ENCODE measurements at regions not wholly inside any gene's neighbourhood (a gene's known extent, or its start where the extent isn't known, plus 50 kb on each side); places are given as distances from the start of the nearest gene placed in this dataset.

DNA sequence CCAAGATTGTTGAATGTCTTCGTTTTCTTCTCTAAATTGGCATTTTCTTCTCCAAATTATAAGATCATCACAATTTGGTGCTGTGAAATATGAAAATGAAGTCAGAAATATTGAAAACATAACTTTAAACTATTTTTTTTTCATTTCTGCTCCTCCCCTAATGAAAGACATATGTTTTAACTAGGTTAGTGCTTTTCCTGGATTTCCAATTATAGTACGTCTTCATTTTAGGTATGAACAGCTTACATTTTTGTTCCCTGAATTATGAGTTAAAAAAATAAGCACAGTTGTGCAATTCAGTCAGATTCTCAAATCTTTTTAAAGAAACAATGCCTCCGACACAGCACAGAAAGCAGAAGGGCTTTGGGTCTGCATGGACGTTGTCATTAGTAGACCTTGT lies 83.5 kb upstream of the CFAP20DC start:
- DNase-seq, result no peak

DNA sequence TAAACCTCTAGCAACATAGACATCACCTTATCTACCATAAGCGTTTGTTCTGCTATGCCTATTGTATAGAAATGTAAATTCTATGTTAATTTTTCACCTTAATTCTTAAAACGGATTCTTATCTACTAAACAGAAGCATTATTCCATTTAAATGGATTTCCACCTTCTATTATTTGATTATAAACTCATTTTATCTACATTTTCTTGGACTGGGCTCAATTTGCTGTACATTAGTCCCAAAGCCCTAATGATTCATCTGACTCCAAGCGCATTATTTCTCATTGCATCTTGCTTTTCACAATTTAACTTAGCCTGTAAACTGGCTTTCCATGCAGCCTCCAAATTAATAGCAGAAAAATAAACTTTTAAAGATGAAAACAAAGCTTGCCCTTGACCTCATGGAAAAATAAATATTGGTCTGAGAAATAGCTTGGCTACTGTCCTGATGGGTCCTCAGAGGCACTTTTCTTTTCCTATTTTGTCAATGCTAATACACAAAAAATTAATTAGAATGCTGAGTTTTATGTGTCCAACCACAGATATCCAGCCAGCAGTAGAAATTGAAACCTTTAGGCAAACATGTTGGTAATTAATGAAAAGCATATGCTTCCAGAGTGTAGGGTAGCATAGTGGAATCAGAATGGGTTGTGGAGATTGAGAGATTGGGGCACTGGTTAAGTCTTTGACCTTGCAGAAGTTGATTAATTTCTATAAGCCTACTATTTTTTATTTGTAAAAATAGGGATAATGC lies 81.4 kb upstream of the CFAP20DC start:
- no peak for DNase-seq

DNA sequence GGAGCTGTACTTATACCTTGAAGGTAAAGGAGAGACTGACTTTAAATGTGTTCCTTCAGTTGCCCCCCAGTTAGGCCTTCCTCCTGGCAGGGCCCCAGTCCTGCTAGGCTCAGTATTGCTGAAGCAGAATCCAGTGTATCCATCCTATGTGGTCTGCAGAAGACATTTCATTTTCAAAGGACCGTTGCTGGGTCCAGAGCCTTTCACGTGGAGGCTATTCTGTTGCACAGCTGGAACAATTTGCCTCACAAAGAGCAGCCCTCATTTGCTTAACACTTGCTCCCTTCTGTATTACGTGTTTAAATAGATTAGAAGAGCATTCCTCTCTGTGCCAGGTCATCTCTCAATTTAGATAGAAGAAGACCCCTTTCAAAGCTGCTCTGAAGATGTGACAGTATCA lies 78.9 kb upstream of the CFAP20DC start:
- DNase-seq, result no peak

DNA sequence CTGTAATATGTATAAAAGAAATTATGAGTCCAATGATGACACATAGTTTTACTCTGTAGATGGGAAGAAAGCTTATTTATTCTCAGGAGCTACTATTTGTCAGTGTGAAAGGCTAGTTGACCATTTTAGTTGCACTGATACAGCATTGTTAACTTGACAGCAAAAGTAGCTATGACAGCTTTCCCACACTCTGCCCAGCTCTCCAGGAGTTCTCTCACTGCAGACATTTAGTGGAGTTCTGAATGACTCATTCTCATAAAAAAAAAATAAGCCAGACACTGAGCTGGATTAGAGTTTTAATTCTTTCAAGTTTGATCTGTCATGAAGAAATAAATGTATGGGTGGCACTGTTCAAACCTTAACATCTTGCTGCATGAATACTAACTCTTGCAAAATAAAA lies 77.2 kb upstream of the CFAP20DC start:
- DNase-seq, result no peak

DNA sequence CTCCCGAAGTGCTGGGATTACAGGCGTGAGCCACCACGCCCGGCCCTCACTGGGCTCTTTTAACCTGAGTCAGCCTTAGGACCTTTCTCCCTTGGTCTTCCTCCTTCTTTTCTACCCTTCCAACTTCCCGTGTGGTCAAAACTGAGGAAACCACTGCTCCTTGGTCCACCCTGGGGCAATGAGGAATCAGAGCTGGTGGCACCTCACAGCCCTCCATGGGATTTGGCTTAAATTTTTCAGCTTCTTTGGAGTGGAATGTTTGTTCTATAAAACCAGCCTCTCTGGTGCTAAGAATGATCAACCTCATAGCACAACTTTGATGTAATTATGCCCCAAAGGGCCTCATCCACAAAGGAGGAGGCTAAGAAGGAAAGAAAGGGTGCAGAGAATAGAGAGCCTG lies 76.6 kb upstream of the CFAP20DC start:
- no peak for DNase-seq

DNA sequence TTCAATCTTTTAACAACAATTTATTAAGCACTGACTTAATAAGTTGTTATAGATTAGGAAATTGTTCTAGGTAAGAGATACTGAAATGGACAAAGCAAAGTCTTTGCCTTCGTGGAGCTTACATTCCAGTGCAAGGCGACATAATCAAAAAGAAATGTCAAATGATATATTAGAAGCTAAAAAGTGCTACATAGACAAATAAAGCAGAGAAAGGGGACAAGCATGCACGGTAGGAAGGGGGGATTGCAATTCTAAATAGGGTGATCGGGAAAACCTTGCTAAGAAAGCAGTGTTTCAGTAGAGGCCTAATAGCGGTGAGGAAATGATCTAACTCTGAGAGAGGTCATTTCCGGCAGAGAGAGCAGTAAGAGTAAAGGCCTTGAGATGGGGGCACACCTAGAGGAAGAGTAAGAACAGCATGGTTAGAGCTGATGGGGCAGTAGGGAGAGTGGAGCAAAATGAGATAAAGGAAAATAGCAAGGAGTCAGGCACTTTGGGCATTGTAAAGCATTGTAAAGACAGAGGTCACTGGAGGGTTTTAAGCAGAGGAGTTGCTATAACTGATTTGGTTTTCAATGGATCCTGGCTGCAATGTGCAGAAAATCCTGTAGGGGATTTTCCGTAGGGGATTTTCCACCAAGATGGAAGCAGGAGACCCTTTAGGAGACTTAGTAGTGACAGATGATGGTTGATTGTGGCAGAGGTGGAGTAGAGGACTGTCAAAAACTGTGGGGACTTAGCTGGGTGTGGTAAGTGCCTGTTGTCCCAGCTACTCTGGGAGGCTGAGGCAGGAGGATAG lies 71.7 kb upstream of the CFAP20DC start:
- no peak for DNase-seq

DNA sequence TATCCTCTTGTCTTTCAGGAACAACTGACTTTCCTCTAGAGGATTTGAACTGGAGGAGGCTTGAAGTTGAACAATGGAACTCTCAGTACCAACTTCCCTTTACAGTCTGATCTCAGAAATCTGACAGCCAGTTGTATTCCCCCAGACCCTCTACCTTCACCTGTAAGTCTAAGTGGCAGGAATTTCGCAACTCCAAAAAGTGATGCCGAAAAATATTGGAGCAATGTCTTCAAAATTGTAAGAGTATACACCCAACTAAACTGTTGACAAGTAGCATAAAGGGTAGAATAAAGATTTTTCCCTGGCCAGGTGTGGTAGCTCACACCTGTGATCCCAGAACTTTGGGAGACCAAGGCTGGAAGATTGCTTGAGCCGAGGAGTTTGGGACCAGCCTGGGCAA lies 69.1 kb upstream of the CFAP20DC start:
- DNase-seq, result no peak

DNA sequence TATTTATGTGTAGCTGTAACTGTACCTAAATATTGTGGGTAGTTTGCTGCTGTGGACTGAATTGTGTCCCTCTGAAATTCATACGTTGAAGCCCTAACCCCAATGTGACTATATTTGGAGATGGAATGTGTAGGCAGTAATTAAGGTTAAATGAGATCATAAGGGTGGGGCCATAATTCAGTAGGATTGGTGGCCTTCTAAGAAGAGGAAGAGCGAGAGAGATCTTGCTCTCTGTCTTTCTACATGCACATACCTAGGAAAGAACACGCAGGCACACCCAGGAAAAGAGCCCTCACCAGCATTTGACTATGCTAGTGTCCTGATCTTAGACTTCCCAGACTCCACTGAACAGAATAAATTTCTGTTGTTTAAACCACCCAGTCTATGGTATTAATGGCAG lies 67.6 kb upstream of the CFAP20DC start:
- DNase-seq, result no peak

DNA sequence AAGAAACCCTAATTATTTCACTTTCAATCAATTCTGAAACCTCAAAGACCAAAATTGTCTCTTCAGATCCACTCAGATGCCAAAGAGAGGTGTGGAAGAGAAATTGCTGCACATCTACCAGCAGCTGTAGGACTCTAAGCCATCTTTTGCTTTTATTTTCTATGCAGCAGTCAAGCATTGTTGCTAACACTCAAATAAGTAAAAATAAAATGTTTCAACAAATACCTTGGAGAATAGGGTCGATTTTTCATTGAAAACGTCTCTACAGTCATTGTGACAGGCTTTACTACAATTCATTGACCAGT lies 66.4 kb upstream of the CFAP20DC start:
- DNase-seq, result no peak

DNA sequence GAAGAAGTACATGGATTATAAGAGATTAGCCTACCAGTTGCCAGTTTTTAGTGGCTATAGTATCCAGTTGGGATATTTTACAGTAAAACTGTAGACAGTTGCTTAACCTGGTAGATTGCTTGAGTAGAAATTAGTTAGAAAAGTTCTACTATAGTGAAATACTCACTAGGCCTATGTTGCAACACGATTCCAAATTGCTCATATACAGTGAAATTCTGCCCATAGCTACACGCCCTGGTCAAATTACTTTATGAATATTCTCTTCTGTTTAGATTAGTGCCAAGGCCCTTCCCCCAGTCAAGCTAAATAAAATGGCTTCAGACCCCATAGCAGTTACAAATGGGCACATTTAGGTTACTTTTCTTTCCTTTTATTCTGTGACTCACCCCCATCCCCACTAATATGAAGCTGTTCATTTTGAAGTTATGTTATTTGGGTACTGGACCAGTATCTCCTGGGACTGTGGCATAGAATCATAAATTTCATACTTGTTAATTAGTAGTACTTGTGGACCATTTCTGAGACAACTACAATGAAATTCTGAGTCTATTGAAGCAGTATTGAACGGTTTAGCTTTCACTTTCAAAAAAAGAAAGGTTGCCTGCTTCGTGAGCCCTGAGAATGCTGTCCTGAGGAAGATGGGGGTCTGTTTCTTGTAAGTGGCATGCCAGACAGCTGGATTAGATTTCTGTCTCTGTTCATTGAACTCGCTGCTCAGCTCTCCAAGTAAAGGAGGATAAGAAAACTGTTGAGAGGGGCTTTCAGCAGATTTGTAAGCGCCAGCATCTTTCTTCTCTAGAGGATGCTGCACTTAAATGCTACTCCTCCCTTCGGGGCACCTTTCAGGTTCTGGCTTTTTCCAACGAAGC lies 65.8 kb upstream of the CFAP20DC start:
- no peak for DNase-seq

DNA sequence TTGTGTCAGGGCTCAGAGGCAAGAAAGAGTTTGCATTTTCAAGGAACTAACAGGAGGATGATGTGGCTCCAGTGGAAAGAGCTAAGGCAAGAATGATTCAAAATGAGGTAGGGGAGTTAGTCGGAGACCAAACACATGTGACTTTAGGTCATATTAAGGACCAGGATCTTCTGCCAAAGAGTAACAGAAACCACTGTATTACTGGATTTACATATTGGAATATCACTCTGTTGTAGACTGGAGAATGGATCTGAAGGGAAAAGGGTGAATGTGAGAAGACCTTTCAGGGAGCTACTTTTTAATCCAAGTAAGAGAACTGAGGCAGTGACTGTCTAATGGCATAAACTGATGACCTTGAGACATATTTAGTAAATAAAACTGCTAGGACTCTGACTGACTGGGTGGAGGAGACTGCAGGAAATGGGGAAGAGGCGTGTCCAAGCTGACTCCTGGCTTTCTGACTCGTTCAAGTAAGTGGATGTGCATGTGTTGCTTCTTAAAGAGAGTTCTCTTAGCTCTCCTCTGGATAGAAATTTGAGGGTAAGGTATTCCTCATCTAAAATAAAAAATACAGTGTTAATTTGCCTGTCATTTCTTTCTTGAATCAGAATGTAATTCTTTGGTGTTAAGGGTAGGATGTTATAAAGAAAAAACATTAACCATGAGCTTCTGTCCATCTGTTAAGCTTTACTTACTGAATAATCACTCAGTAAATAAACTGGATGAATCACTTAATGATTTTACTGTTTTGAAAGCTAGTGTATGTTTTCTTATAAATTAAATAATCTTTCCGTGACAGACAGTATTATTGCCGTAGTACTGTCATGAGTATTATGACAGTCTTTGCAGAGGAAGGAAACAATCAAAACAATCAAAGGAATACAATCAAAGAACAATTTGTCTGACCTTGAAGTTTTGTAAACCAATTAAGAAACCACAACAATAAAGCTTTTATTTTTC lies 58.3 kb upstream of the CFAP20DC start:
- no peak for DNase-seq

DNA sequence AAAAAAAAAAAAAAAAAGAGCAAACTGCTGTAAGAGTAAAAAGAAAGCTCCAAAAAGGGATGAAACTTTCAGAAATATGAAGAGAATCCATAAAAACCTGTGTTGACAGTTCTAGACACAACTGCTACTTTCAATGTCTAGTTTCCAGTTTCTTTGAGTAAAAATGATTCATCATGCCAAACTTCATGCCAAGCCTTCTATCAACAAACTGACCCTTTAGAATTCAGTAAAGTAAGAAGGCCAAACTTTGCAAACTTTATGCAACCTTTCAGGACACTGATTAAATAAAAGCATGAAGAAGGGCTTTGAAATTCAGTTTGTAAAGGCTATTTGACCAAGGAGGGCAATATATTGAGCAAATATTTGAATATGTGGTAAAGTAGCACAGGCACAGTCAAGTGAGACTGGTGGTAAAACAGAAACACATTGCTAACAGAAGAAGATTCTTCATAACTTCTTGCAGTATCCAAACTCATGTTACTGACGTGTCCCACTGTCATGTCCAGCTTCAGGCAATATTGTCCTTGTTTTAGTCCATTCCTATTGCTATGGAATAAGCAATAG lies 56.3 kb upstream of the CFAP20DC start:
- no peak for DNase-seq

DNA sequence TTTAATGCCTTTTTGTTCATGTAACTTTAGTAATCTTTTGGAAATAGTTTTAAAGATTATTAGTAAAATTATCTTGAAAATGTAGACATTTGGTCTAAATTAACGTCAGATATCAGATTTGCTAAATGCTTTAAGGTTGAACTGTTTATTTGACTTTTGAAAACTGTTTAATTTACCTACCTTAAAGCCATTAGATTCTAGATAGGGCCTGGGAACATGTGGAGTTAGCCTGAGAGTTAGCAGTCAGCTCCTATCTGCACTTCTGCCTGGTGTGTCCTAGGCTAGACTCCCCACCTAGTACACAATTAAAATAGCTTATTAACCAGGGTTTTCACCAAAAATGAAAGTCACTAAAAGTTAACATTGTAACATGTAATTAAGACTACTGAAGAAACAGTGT lies 53.7 kb upstream of the CFAP20DC start:
- DNase-seq, result no peak

DNA sequence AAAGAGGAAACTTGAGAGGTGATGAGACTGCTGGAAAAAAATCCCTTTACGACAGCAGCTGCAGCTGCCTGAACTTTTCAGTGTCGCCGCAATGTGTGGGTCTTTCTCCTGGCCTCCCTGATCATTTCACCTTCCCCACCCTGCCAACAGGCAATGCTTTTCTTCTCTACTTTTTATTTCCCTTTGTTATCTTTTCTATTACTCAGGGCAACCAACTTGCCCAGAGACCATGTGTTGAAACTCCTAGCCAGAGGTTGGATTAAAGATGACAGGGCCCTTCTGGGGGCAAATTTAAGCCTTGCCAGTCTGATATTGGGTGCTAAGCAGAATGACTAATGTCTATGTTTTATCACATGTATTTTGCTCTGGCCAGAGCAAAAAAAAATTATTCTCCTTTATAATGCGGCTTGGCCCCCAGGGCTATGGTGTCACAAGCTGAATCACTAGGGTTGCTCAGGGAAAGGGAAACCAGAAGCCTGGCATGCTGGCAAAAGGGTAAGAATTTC lies 51.5 kb upstream of the CFAP20DC start:
- no peak for DNase-seq
